Colonic mucosa (tissue), 4 donors: ENCODE measurements at regions not wholly inside any gene's neighbourhood (a gene's known extent, or its start where the extent isn't known, plus 50 kb on each side); places are given as distances from the start of the nearest gene placed in this dataset.

ENCODE experiments used
- DNase-seq: peaks from one replicate; pipeline ENCODE4 v3.0.0-alpha.2; 2020
- H3K27ac ChIP-seq: fragments of 200-600 bp; one replicate; pipeline ENCODE4 v1.8.0; 2021
- H3K27me3 ChIP-seq: fragments of 200-600 bp; one replicate; pipeline ENCODE4 v1.8.0; 2021
- H3K36me3 ChIP-seq: fragments of 200-600 bp; one replicate; pipeline ENCODE4 v1.8.0; 2021
- H3K4me1 ChIP-seq: fragments of 200-600 bp; one replicate; pipeline ENCODE4 v1.8.0; 2021; ENCODE audit warnings: mild to moderate bottlenecking
- H3K4me3 ChIP-seq: fragments of 200-600 bp; one replicate; pipeline ENCODE4 v1.8.0; 2021
- H3K9ac ChIP-seq, 2 donors: one replicate each; pipeline ENCODE4 v1.7.0; 2013; ENCODE audit warnings: control low read depth in 2 of 2, low read depth in 2 of 2, low read length in 2 of 2
- H3K9me3 ChIP-seq: fragments of 200-600 bp; one replicate; pipeline ENCODE4 v1.8.0; 2021
- CTCF ChIP-seq: fragments of 200-600 bp; IDR thresholded peaks from one replicate; pipeline ENCODE4 v1.8.0; 2022; ENCODE audit warnings: antibody characterized with exemption, mild to moderate bottlenecking
- intact Hi-C: fragments of 100-400 bp; cut with DNase I; formaldehyde crosslinking; loops from one replicate; pipeline ENCODE4 v1.14.1; 2022
- donor health status: healthy.
- donor health status: DM: no; HTN: no; CAD: no.
- donor health status: DM: no; HTN: no; CAD: no.

- Histone ChIP-seq H3K36me3 (no peaks in the 10 kb centered on the region), H3K9ac (no peak overlapping the region), H3K9me3 (no peaks in the 10 kb centered on the region), H3K27ac (no peak overlapping the region), H3K27me3 (no peaks in the 10 kb centered on the region), H3K4me3 (no peak overlapping the region), H3K4me1 (no peaks in the 10 kb centered on the region)
- DNase-seq = no peak
- TF ChIP-seq CTCF = no peak
- intact Hi-C loops = no loop called here
These were observed 59.0 kb upstream of the UQCRFS1 start for GRCh38 chr19:29271911-29272310.

GRCh38 chr19:29273000-29273640, 60.2 kb upstream of the UQCRFS1 start:
- H3K27me3 ChIP-seq = no peaks in the 10 kb centered on the region
- intact Hi-C loops = no loop called here
- H3K27ac ChIP-seq = no peak overlapping the region
- H3K36me3 ChIP-seq = no peaks in the 10 kb centered on the region
- no peak for DNase-seq
- TF ChIP-seq CTCF = no peak
- no peaks in the 10 kb centered on the region for H3K9me3 ChIP-seq
- H3K4me3 ChIP-seq = no peak overlapping the region
- no peaks in the 10 kb centered on the region for H3K4me1 ChIP-seq
- no peak overlapping the region for H3K9ac ChIP-seq

- no peaks in the 10 kb centered on the region for H3K9me3 ChIP-seq
- intact Hi-C loops = no loop called here
- no peak overlapping the region for H3K27ac ChIP-seq
- H3K4me3 ChIP-seq = no peak overlapping the region
- H3K4me1 ChIP-seq = no peaks in the 10 kb centered on the region
- no peak overlapping the region for H3K9ac ChIP-seq
- no peaks in the 10 kb centered on the region for H3K27me3 ChIP-seq
- DNase-seq = no peak
- H3K36me3 ChIP-seq = no peaks in the 10 kb centered on the region
- no peak for TF ChIP-seq CTCF
These were observed 62.3 kb upstream of the UQCRFS1 start for GRCh38 chr19:29275266-29275665.

- Histone ChIP-seq H3K9ac (no peak overlapping the region), H3K9me3 (no peaks in the 10 kb centered on the region), H3K4me1 (no peaks in the 10 kb centered on the region), H3K36me3 (no peaks in the 10 kb centered on the region), H3K27me3 (no peaks in the 10 kb centered on the region), H3K27ac (no peak overlapping the region), H3K4me3 (no peak overlapping the region)
- DNase-seq = no peak
- intact Hi-C loops = no loop called here
- no peak for TF ChIP-seq CTCF
These were observed 64.2 kb upstream of the UQCRFS1 start for GRCh38 chr19:29277102-29277501.

- Histone ChIP-seq H3K27ac (no peak overlapping the region), H3K36me3 (no peaks in the 10 kb centered on the region), H3K4me1 (no peaks in the 10 kb centered on the region), H3K4me3 (no peak overlapping the region), H3K9ac (no peak overlapping the region), H3K9me3 (no peaks in the 10 kb centered on the region), H3K27me3 (no peaks in the 10 kb centered on the region)
- intact Hi-C loops = no loop called here
- TF ChIP-seq CTCF = no peak
- no peak for DNase-seq
These were observed 65.8 kb upstream of the UQCRFS1 start for GRCh38 chr19:29278716-29279115.
